ENCODE measurements at regions not wholly inside any gene's neighbourhood (a gene's known extent, or its start where the extent isn't known, plus 50 kb on each side); places are given as distances from the start of the nearest gene placed in this dataset.

DNA sequence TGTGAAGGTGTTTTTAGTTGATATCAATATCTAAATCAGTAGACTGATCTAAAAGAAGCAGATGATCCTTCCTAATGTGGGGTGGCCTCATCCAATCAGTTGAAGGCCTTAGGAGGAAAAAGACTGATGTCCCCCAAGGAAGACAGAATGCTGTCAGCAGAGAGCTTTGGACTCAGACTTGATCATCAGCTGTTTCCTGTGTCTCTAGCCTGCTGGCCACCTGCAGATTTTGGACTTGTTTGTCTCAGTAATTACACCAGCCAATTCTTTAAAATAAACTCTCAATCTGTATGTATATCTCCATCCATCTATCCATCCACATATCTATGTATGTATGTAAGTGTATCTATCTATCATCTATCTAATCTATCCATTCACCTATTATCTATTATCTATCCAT lies 301.3 kb downstream of the LPIN1 start:
- no peak for DNase-seq (ENCODE audit: low read depth in 4 of 4, low spot score in 3 of 4)

DNA sequence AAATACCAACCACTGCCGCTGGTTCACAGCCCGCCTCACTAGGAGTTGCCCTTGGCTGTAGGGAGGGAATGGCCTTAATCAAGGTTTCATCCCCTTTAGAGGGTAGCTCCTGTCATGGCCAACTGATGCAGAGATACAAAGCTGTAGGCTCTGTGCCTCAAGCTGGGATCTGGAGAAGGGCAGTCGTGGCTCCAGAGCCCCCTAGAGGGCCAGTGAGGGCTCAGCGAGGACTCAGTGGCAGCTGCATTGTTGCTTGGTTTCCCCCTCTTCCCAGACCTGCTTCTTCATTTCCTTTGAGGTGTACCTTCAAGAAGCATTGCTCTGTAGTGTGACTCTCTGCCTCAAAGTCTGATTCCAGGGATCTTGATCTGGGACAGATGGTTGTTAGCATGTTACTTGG lies 302.1 kb downstream of the LPIN1 start:
- DNase-seq (ENCODE audit: low read depth in 4 of 4, low spot score in 3 of 4), result no peak

DNA sequence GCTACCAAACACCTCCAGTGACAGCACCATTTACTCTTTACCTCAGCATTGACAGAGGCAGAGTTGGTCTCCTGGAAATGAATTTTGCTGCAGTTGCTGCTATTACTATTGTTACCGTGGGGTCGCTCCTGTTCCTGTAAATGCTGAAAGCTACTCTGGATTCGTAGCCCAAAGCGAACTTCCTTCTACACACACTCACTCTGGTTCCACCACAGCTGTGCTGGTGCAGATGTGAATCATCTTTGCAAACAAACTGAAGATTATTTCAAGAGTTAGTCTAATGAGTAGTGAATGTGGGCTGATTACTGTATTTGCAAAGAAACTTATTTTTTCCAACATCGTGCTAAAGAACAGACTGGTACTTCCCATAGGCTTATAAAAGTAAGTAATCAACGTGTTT lies 304.0 kb downstream of the LPIN1 start:
- no peak for DNase-seq (ENCODE audit: low read depth in 4 of 4, low spot score in 3 of 4)

DNA sequence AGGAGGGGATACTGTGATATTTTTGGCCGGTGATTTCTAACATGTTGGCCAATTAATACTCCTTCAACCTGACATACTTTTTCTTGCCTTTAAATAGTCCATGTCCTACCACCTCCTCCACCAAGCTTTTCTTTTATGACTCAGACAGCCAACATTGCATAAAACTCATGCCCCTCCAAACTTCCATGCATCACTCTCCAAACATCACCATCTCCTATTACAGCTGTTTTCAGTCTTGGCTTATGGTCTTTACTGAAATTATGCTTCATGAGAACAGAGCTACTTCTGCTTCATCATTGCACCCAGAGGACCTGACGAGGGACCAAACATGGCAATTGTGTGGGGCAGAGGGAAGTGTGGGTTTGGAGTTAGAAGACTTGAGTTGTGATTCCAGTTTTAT lies 305.4 kb downstream of the LPIN1 start:
- no peak for DNase-seq (ENCODE audit: low read depth in 4 of 4, low spot score in 3 of 4)

DNA sequence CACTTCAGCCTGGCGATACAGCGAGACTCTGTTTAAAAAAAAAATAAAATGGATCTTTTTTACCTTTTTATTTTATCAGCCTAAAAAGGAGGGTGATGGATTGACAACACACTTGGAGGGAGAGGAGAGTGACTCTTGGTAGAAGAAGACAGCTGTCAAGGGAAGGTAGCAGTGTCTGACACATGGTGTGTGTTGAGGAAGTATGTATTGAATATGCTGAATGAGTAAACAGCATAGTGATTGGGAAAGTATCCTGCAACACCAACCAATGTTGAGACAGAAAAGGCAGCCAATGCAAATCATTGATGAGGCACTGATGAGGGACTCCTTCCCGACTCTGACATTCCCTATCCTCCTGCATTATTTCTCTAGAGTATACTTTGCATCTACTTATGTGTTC lies 306.4 kb downstream of the LPIN1 start:
- no peak for DNase-seq (ENCODE audit: low read depth in 4 of 4, low spot score in 3 of 4)

DNA sequence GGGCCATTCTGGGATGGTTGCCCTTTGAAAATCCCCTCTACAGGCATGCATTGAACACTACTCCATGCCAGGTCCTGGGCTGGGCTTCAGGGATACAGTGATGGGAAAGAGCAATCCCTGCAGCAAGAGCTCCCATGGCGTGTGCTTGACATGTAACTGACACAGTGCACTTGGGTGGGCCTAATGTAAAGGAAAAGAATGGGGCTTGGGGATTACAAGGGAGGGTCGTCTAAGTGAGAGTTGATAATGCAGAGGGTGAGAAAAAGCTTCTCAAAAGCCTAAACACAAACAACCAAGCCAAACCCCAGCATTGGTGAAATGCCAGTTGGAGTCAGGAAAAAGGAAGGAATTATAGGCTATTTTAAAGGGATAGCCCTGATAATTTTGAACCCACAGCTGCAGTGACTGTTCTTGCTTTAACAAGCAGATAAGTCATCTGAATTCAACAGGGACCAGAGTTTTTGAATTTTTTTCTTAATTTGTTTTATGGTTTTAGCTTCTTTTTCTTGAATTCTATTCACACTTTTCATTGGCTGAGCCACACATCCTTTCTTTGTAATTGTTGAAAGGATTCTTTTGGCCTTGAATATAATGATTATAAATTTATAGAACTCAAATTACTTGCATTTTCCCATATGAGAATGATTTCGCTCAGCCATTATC lies 308.7 kb downstream of the LPIN1 start:
- no peak for DNase-seq (ENCODE audit: low read depth in 4 of 4, low spot score in 3 of 4)

DNA sequence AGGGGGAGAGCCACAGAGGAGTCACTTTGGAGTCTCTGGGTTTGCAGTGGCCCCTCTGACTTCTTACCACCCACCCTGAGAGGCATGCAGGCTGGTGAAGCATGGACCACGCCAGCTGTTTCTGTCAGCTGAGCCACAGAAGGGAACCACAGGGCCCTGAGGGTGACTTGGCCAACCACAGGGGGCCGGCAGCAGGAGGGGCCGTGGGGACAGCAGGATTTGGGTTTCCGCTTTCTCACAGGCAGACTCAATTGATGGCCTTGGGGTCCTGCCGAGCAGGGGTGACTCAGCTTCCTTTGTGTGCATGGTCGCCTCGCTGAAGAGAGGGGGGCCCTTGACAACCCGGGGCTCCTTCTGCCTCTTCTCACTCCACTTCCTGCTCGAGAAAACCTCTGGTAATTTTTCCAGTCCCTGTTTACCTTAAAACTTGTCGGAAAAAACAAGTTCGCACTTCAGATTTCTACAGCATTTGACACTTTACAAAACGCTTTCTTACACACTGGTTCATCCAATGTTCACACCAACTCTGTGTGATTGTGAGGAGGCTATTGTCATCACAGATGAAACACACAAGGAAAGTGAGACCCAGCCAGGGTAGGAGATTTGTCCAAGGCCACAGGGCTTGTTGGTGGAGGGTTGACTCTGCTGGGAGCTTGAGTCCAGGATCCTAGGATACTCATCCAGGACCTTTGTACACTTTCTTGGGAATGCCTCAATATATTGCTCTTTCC lies 311.2 kb downstream of the LPIN1 start:
- DNase-seq (ENCODE audit: low read depth in 4 of 4, low spot score in 3 of 4), result no peak

DNA sequence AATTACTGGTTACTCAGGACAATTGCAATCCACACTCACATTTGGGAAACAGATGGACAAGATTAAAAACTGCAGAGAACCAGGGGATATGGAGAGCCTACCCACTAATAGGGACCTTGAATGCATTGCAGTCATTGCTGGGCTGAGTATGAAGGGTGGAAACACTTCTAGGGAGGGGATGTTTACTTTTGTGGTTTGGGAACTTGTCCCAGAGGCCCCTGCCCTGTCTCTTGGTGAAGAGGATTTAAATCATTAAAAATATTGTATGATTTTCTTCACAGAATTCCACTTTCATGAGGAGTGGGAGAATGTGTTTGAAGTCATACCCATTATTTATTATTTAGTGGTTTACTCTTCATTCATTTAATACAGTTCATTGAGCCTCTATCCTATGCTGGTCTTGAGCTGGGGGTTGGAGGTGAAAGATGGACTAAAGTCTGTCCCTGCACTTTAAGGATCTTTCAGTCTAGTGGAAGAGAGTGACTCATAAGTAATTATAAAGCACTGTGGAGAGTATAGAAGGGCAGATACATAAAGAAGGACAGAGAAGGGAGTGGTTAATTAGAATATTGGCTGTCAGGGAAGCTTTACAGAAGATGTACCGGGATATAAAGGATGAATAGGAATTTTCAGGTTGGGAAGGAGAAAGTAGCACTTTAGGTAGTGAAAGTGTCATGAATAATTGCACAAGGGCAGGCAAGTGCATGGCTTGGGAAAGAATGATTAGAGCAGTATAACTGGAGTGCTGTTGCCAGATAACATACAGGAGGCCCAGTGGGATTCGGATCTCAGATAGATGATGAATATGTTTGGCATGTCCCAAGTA lies 313.4 kb downstream of the LPIN1 start:
- DNase-seq (ENCODE audit: low read depth in 4 of 4, low spot score in 3 of 4), result no peak

DNA sequence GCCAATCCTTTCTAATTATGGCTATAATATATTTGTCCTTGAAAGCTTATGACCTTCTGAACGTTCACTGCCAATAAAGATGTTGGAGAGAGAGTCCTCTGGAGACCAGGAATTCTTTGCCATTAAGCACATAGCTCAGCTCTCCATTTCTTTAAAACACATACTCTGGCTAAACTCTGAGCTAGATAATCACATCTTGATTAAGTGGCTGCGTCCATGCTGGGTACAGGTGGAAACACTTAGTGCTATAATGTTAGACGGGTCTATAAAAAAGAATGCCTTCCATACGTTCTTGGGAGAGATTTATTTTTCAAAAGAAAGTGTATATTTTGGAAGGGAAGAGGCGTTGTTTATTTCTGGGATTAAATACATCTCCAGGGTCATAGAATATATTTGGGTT lies 314.5 kb downstream of the LPIN1 start:
- DNase-seq (ENCODE audit: low read depth in 4 of 4, low spot score in 3 of 4), result no peak

DNA sequence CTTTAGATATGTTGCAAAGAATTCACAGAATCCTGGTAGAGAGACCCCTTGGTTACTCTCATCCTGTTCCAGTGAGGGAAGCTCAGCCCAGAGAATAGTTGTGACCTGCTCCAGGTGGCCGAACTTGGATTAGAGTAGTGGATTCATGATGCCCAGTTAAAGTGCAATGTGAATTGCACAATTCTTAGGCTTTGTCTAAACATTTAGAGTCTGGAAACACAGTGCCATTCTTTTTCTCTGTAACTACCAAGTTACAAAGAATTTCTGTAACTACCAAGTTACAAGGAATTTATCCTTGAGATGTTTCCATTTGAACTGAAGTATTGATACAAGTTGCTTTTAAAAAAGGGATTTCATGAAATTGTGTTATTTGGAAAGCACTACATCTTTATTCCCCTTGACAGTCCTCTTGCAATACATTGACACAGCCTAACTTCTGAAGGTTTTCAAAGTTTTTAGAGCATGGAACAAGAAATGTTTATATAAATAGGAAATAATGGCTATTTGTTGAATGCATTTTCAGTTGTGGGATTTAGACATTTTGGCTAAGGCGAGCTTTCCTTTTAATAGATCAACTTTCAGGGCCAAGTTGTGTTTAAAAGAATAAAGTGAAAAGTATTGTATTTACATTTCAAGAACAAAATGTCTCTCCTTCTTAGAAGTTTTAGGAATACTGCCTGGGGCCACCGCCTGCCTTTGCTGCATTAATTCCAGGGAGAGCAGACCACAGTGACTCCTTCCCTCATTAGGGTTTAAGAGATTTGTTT lies 315.0 kb downstream of the LPIN1 start:
- DNase-seq (ENCODE audit: low read depth in 4 of 4, low spot score in 3 of 4), result no peak

DNA sequence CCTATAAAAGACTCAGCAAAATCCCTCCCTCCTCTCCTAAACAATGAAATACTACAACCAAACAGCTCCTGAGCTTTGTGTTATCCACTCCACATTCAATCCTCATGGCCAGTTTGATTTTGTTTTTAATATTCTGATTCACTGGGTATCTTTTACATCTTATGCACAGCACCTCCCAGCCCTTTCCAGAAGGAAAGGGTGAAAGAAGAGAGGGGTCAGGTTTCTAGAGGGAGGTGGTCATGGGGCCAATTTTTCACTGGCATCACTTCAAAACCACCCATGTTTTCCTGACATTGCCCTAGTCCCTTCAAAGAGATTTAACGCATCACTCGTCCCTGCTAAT lies 315.6 kb downstream of the LPIN1 start:
- DNase-seq (ENCODE audit: low read depth in 4 of 4, low spot score in 3 of 4), result no peak

DNA sequence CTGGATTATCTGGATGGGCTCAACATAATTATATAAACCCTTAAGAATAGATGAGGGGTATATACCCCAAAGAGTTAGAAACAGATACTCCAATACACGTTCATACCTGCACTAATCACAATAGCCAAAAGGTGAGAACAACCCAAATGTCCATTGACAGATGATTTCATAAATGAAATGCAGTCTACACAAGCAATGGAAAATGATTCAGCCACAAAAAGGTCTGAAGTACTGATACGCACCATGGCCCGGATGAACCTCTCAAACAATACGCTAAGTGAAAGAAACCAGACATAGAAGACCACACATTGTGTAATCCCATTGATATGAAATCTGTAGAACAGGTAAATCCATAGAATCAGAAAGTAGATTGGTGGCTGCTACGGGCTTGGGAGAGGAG lies 316.8 kb downstream of the LPIN1 start:
- no peak for DNase-seq (ENCODE audit: low read depth in 4 of 4, low spot score in 3 of 4)

DNA sequence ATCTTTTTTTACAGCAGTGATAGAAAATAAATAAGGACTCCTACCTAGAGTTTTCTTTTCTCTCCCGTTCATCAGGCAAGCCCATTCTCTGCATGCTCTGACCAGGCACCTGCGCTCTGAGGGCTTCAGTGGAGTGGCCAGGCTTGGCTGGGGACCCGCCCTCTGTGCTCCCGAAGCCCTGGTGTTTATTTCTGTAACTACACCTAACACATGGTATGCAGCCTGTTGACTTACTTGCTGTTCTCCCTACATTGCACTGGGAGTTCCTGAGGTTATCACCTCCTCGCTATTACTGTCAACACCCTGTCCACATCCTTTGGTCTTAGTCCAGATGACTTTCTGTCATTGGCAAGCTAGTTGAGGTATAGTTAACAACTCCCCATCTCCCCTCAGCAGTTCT lies 317.7 kb downstream of the LPIN1 start:
- no peak for DNase-seq (ENCODE audit: low read depth in 4 of 4, low spot score in 3 of 4)

DNA sequence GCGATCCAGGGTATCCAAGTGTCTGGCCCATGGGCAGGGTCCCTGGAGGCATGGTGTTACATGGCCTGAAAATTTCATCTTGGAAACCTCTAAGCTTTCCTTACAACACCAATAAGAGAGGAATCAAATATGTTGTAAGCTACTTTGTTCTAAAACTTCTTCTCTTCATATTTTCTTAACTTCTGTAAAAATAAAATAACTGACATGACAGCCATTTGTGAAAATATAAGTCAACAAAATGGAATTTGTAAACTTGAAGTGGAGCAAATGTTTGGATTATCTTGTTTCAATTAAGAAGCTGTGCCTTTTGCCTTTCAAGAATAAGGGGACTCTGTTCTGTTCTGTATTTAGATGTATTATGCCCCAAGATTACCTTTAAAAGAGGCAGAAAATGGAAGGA lies 319.7 kb downstream of the LPIN1 start:
- DNase-seq (ENCODE audit: low read depth in 4 of 4, low spot score in 3 of 4), result no peak

DNA sequence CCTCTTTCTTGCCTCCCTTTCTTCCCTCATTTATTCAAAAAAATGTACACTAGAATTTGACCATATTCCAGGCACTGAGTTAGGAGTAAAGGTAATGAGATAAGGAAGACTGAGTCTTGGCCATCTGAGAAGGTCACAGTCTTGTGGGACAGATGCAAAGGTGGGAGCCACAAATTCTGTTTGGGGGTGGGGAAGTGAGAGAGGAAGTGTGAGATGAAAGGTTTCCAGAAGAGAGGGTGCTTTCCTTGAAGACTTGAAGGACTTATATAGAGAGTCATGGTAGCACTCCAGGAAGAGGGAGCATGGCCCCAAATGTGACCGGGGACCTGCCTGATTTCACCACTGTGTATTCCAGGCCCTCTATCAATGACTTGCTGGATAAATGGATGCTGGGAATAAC lies 320.6 kb downstream of the LPIN1 start:
- DNase-seq (ENCODE audit: low read depth in 4 of 4, low spot score in 3 of 4), result no peak

DNA sequence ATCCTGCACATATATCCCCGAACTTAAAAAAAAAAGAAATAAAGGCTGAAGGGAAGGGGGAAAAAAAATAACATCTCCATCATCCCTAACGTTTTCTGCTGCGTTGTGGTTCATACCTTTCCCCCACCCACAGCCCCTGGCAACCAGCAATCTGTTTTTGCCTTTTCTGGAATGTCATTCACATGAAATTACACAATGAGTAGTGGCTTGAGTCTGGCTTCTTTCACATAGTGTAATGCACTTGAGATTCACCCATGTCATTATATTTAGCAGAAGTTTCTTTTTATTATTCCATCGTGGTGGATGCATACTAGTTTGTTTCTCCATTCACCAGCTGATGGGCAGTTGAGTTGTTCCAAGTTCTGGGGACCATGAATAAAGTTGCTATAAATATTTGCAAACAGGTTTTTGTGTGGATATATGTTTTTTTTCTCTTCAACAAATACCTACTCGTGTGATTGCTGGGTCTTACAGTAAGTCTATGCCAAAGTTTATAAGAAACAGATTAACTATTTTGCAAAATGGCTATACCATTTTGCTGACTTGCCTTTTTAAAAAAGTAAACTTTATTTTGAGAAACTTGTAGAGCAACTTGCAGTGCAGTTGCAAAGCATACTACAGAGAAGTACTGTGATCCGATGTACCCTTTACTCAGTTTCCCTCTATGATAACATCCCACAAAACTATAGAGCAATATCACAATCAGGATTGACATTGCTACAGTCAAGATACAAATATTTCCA lies 322.5 kb downstream of the LPIN1 start:
- DNase-seq (ENCODE audit: low read depth in 4 of 4, low spot score in 3 of 4), result no peak

DNA sequence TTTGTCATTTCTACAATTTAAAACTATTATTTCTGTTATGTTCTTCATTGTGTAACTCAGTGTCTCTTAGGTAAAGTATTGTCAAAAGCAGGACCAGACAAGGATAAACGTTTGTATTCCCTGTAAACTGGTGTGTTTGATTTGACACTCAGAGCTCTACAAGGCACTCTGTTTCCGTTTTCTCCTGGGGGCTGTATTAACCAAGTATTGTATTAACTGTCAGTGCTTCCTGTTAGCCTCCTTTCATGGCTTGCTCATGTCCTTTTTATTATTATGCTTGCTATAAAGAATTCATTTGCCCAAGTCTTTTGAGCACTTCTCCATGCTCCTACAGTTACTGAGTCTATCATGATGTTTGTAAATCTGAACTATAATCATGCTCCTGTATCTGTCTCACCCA lies 323.7 kb downstream of the LPIN1 start:
- DNase-seq (ENCODE audit: low read depth in 4 of 4, low spot score in 3 of 4), result no peak

DNA sequence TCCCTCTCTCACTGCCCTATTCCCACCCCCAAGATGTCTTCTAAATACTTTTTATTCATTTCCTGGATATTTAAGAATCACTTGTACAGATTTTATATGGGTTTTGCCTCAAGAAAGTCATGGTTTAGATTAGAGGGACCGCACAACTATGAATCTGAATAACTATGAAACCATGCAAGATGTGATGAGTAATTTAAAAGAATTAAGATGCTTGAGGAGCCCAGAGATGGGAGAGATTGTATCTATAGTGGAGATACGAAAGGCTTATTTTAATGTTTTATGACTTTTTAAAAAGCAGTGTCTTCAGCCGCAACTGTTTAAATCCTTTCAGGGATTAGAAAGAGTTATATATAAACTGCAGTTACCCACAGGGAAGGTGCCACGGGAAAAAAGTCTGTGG lies 324.1 kb downstream of the LPIN1 start:
- no peak for DNase-seq (ENCODE audit: low read depth in 4 of 4, low spot score in 3 of 4)

DNA sequence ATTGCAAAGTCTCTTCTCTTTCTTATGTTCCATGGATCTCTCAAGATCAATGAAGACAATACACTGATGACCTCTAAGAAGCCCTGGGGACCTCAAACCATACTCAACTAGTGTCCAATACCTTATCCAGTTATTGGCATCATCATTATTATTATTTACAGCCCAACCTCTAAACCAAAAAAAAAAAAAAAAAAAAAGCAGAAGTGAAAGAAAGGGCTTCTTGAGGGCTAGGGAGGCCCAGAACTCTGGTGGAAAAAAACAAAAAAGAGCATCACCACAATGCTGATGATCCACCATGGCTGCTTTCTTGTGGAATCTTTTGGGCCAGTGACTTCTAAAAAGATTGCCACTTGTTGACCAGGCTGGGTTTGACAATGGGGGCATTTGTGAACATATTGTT lies 324.9 kb downstream of the LPIN1 start:
- DNase-seq (ENCODE audit: low read depth in 4 of 4, low spot score in 3 of 4), result no peak

DNA sequence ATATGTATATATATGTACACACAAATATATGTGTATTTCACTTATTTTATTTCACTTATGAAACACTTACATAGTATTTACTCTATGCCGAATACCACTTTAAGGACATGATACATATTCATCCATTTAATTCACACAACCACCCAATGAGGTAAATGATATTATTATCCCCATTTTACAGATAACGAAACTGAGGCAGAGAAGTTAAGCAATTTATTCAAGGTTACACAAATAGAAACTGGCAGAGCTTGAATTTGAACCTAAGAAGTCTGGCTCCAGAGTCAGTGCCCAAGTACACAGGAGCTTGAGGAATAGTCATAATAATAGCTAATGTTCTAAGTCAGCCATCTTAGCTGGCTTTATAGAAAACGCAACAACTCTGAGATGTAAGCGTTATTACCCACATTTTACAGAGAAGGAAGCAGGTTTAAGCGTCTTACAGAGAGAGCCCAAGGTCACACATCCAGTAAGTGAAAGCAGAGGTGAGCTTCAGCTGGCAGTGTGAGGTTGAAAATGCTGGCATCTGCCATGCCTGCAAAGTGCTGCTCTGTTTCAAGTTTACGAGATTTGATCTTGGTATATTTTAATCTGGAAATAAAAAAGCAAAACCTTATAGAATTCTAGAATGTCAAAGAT lies 326.9 kb downstream of the LPIN1 start:
- DNase-seq (ENCODE audit: low read depth in 4 of 4, low spot score in 3 of 4), result no peak

Measured in left renal pelvis (tissue), 4 donors.